Fibroblast of skin of right biceps (primary cell): ENCODE measurements at regions not wholly inside any gene's neighbourhood (a gene's known extent, or its start where the extent isn't known, plus 50 kb on each side); places are given as distances from the start of the nearest gene placed in this dataset.

Source experiments
- DNase-seq: peaks from one replicate; pipeline ENCODE4 v3.0.0-alpha.2; 2013

- DNase-seq: peak; percentile 27
Measured at GRCh38 chr9:130755377-130756007, 61.9 kb downstream of the EXOSC2 start.

DNA sequence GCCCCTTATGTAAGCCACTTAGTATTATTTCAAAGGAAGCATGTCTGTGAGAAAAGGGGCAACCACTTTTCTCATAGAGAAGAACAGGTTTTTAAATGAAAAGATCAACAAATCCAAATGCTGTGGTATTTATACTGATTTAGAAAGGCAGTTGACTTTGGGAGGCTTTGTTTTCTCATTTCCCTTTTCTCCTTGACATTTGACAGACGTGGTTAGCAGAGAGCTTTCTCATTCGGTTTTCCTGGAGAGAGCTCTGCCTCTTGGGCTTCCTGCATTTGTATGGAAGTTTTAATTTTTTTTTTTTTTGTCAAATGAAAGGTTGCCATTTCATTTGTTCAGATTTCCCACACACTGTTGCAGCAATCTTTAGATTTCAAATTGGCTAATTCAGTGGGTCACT, 62.5 kb downstream of the EXOSC2 start:
- no peak for DNase-seq

DNA sequence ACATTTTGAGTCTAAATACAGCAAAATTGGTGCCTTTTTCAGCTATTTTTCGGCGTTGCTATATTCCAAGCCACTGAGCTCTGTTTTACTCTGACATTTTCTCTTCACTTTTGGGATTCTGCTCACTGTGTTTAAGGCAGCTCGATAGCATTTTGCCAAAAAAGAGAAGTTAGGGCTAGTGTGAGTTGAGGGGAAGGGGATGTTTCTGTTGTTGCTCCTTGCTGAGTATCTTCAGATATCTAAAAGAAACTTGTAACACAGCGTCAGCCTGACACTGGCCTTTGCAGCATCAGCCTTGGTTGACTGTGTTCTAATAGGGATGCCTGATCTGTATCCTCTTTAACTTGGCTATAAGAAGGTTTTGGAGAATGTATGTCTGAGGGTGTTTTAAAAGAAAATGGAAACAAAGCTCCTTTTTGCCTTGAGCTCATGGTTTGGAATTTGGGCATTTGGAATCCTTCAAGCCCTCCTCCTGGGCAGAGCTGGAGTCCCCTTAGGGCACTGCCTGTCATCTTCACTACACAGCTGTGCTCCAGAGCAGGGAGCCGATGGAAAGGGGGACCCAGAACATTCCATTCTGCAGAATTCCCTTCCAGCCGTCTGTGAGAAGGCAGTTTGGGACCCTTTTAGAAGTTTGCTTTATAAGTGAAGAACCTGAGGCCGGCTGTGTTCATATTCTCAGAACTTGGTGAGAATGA, 63.0 kb downstream of the EXOSC2 start:
- DNase-seq: no peak

DNA sequence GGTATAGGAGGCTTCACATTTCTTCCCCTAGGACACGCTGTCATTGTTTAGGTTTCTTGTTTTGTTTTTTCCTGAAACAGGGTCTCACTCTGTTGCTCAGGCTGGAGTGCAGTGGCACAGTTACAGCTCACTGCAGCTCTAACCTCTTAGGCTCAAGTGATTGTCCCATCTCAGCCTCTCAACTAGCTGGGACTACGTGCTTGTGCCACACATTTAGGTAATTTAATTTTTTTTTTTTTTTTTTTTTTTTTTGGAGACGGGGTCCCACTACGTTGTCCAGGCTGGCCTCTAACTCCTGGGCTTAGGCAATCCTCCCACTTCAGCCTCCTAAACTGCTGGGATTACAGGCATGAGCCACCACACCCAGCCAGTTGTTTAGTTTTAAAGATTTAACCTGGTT, 66.2 kb downstream of the EXOSC2 start:
- DNase-seq: no peak

- DNase-seq: no peak
Measured at GRCh38 chr9:130763331-130764171, 70.0 kb downstream of the EXOSC2 start.

- DNase-seq: peak; percentile 65
Measured at GRCh38 chr9:130765137-130766020, 69.7 kb upstream of the ABL1 start.

GRCh38 chr9:130766021-130766926, 68.8 kb upstream of the ABL1 start:
- no peak for DNase-seq

GRCh38 chr9:130766927-130767307, 68.1 kb upstream of the ABL1 start:
- no peak for DNase-seq

DNA sequence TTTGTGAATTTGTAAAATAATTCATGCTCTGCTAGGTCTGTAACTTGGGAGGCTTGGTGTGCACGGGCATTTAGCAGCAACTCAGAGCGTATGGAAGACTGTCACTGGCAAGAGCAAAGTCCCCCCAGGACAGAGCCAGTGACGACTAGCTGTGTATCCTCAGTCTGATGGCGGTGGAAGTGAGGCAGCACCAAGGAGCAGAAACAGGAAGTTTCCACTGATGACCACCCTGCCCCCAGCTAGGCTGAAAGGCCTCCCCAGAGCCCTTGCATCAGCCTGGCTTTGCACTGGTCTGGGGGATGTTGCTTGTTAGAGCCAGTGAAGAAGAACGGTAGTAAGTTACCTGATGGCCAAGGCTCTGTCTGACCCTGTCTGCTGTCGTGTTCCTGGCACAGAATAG, 66.8 kb upstream of the ABL1 start:
- DNase-seq: peak; percentile 72

DNA sequence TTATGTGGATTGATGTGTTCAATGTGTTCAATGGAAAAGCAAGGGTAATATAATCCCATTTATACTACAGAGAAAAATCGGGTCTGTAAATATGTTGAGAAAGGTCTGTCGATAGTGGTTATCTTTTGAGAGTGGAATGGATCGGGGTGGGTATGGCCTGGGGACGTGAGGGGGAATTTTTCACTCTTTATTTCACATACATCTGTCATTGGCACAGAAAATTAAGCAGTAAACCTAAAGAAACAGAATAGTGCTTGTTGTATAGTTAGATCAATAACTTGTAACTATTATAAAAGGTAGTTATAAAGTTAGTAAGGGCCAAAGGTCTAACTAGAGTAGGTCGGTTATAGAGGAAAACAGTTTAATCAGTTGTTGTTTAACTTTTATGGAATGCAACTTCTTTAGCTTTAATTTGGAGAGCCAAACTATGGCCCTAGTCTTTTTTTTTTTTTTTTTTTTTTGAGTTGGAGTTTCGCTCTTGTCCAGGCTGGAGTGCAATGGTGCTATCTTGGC, 66.1 kb upstream of the ABL1 start:
- no peak for DNase-seq

GRCh38 chr9:130770093-130770492, 65.0 kb upstream of the ABL1 start:
- DNase-seq: no peak

- DNase-seq: peak; percentile 79
Measured at GRCh38 chr9:130770679-130771442, 64.2 kb upstream of the ABL1 start.

DNA sequence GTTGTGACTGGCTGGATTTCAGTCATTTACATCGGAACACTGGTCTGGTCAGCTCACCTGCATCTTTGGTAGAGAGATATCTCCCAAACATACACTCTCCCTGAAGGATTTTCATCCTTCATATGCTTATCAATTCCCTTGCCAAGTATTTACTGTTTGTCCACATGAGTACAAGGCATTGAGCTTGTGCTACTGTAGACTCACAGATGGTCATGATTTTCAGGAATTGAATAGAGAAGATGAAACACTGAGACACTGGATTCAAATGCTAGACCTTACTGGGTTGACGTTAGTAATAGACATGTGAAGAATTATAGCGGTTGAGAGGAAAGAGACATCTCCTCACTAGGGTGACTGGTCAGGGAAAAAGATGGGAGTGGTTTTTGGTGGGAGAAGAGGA, 62.9 kb upstream of the ABL1 start:
- DNase-seq: no peak

DNA sequence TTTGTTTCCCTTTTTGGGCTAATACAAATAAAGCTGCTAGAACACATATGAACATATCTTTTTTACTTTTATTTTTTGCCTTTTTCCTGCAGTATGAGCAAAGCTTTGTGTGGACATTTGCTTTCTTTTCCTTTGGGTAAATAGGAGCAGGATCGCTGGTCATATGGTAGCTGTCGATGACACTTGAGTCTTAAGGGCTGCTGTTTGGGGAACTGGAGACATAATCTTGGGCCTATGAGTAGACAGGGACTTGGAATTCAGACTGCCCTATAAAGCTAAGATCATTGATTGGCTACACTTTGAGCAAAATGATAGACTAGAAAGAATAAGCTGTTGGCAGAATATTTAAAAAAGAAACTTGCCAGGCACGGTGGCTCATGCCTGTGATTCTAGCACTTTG, 60.9 kb upstream of the ABL1 start:
- DNase-seq: no peak

- no peak for DNase-seq
Measured at GRCh38 chr9:130775336-130775991, 59.6 kb upstream of the ABL1 start.

GRCh38 chr9:130779153-130779855, 55.8 kb upstream of the ABL1 start:
- peak; percentile 52 for DNase-seq

- DNase-seq: no peak
Measured at GRCh38 chr9:130780415-130780814, 54.6 kb upstream of the ABL1 start.

DNA sequence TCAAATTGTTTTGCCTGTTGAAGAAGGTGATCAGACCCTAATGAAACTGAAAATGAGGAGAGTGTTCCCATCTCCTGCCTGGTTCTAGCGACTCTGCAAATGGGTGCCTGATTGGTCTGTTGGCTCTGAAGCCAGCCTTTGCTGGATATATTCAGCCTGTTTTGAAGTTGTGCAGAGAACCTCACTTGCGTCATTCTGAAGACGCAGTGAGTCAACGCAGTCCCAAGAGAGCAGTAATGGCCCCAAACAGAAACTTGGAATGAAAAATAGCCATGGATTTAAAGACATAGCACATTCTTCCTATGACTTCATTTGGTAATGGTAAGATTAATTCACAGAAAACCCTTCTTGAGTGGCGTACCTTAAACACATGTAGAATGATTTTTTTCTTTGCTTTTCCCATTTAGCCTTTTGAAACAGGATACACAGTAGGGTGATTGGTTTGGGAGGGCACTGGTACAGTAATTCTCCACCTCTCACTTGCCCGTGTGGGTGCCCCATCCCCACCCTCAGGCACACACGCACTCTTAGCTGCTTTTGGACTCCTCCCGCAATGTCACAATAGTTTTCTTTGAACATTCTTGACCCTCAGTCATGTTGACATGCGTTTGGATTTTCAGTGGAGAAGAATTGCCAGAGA, 54.1 kb upstream of the ABL1 start:
- DNase-seq: peak; percentile 99

GRCh38 chr9:130781569-130781968, 53.5 kb upstream of the ABL1 start:
- DNase-seq: peak; percentile 43
